HL-60 (cell line): ENCODE measurements at regions not wholly inside any gene's neighbourhood (a gene's known extent, or its start where the extent isn't known, plus 50 kb on each side); places are given as distances from the start of the nearest gene placed in this dataset.

Experiments used
- REST ChIP-seq: IDR thresholded peaks from 2 replicates; pipeline ENCODE4 v1.6.1; 2012; ENCODE audit warnings: low read depth; ENCODE audit not compliant: insufficient replicate concordance
- TF ChIP-seq, protein P1 (sequence below): IDR thresholded peaks from one replicate; pipeline ENCODE4 v1.5.1; 2011; ENCODE audit warnings: low read length, control low read depth, inconsistent platforms; ENCODE audit not compliant: insufficient read depth

DNA sequence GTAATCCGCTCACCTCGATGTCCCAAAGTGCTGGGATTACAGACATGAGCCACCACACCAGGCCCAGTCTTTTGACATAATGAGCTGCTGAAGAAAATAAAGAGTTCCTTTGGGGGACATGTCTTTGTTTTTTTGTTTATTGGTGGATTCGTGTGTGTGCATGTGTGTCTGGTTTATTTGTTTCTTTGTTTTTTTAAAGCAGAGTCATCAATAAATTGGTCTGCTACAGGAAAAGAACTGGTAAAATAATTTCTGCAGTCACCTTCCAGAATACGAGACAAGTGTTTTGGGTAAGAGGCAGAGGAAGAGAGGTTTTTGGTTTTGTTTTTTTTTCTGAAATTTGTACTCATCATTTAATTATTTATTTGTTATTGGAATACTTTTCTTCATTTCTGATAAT is 51.5 kb upstream of the PPP3CA start:
- TF ChIP-seq, protein P1, sequence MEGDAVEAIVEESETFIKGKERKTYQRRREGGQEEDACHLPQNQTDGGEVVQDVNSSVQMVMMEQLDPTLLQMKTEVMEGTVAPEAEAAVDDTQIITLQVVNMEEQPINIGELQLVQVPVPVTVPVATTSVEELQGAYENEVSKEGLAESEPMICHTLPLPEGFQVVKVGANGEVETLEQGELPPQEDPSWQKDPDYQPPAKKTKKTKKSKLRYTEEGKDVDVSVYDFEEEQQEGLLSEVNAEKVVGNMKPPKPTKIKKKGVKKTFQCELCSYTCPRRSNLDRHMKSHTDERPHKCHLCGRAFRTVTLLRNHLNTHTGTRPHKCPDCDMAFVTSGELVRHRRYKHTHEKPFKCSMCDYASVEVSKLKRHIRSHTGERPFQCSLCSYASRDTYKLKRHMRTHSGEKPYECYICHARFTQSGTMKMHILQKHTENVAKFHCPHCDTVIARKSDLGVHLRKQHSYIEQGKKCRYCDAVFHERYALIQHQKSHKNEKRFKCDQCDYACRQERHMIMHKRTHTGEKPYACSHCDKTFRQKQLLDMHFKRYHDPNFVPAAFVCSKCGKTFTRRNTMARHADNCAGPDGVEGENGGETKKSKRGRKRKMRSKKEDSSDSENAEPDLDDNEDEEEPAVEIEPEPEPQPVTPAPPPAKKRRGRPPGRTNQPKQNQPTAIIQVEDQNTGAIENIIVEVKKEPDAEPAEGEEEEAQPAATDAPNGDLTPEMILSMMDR = no peak
- TF ChIP-seq REST = no peak
